Neural cell (in vitro differentiated cells): ENCODE measurements at regions not wholly inside any gene's neighbourhood (a gene's known extent, or its start where the extent isn't known, plus 50 kb on each side); places are given as distances from the start of the nearest gene placed in this dataset.

Source experiments
- H2AFZ ChIP-seq: fragments of 200-600, 300-800 bp; sonication (generic), shearing (Covaris generic); 2 replicates; pipeline ENCODE4 v1.6.0; 2014; ENCODE audit warnings: low read depth, mild to moderate bottlenecking, antibody characterized with exemption, low read length, moderate library complexity
- H3F3A ChIP-seq: fragments of 200-600 bp; shearing (Covaris generic); 2 replicates; pipeline ENCODE4 v1.6.1; 2016; ENCODE audit warnings: mild to moderate bottlenecking, moderate library complexity, mixed read lengths, antibody characterized with exemption, low read length; ENCODE audit not compliant: insufficient read depth, poor library complexity, severe bottlenecking
- H3K27ac ChIP-seq: fragments of 200-600, 300-800 bp; sonication (generic), shearing (Covaris generic); 2 replicates; pipeline ENCODE4 v1.5.1; 2014; ENCODE audit warnings: mild to moderate bottlenecking, low read length, moderate library complexity
- H3K27me3 ChIP-seq: fragments of 300-800, 200-600 bp; sonication (generic), shearing (Covaris generic); 2 replicates; pipeline ENCODE4 v1.6.0; 2014; ENCODE audit warnings: mild to moderate bottlenecking, low read depth, low read length, moderate library complexity; ENCODE audit not compliant: insufficient read depth
- H3K36me3 ChIP-seq: fragments of 300-800, 200-600 bp; sonication (generic), shearing (Covaris generic); 2 replicates; pipeline ENCODE4 v1.5.1; 2014; ENCODE audit warnings: mild to moderate bottlenecking, antibody characterized with exemption, low read length, moderate library complexity; ENCODE audit not compliant: insufficient read depth
- H3K4me2 ChIP-seq: fragments of 300-800, 200-600 bp; sonication (generic), shearing (Covaris generic); 2 replicates; pipeline ENCODE4 v1.6.0; 2014; ENCODE audit warnings: mild to moderate bottlenecking, low read length
- H3K4me3 ChIP-seq: fragments of 300-800, 200-600 bp; sonication (generic), shearing (Covaris generic); 2 replicates; pipeline ENCODE4 v1.5.1; 2014; ENCODE audit warnings: mild to moderate bottlenecking, low read length, moderate library complexity
- H3K79me2 ChIP-seq: fragments of 200-600 bp; shearing (Covaris generic); replicated peaks from 2 replicates; pipeline ENCODE4 v1.6.0; 2014; ENCODE audit warnings: mild to moderate bottlenecking, low read length, moderate library complexity; ENCODE audit not compliant: insufficient read depth
- H3K9ac ChIP-seq: fragments of 300-800, 200-600 bp; sonication (generic), shearing (Covaris generic); 2 replicates; pipeline ENCODE4 v1.6.1; 2016; ENCODE audit warnings: mild to moderate bottlenecking, low read length, mixed read lengths
- H3K9me2 ChIP-seq: fragments of 200-600 bp; shearing (Covaris generic); 2 replicates; pipeline ENCODE4 v1.6.1; 2016; ENCODE audit warnings: mild to moderate bottlenecking, low read length, mixed read lengths; ENCODE audit not compliant: insufficient read depth
- H3K9me3 ChIP-seq: fragments of 200-600, 300-800 bp; sonication (generic), shearing (Covaris generic); 2 replicates; pipeline ENCODE4 v1.6.1; 2016; ENCODE audit warnings: mild to moderate bottlenecking, mixed run types, low read length, moderate library complexity, mixed read lengths
- H4K20me1 ChIP-seq: fragments of 200-600 bp; shearing (Covaris generic); 2 replicates; pipeline ENCODE4 v1.6.1; 2016; ENCODE audit warnings: mild to moderate bottlenecking, mixed run types; ENCODE audit not compliant: insufficient read depth
- CTCF ChIP-seq: fragments of 450-650 bp; IDR thresholded peaks from 2 replicates; pipeline ENCODE4 v1.5.1; 2014; ENCODE audit warnings: antibody characterized with exemption, mild to moderate bottlenecking, moderate library complexity; ENCODE audit not compliant: poor library complexity, severe bottlenecking
- EP300 ChIP-seq: fragments of 450-650 bp; conservative IDR thresholded peaks from 2 replicates; pipeline ENCODE4 v1.6.1; 2014; ENCODE audit warnings: antibody characterized with exemption, mild to moderate bottlenecking, moderate library complexity; ENCODE audit not compliant: poor library complexity, severe bottlenecking
- EZH2 ChIP-seq: fragments of 200-600, 300-800 bp; shearing (Covaris generic), sonication (generic); IDR thresholded peaks from 2 replicates; pipeline ENCODE4 v1.6.1; 2014; ENCODE audit warnings: antibody characterized with exemption, low read length, borderline replicate concordance, mild to moderate bottlenecking; ENCODE audit not compliant: insufficient read depth, poor library complexity, severe bottlenecking
- MXI1 ChIP-seq: fragments of 450-650 bp; conservative IDR thresholded peaks from 2 replicates; pipeline ENCODE4 v1.6.1; 2014; ENCODE audit warnings: antibody characterized with exemption, mild to moderate bottlenecking; ENCODE audit not compliant: poor library complexity, severe bottlenecking
- POLR2AphosphoS5 ChIP-seq: IDR thresholded peaks from 2 replicates; pipeline ENCODE4 v1.6.1; 2012
- RAD21 ChIP-seq: fragments of 450-650 bp; conservative IDR thresholded peaks from 2 replicates; pipeline ENCODE4 v1.6.1; 2014; ENCODE audit warnings: antibody characterized with exemption, mild to moderate bottlenecking, moderate library complexity
- SMC3 ChIP-seq: fragments of 450-650 bp; conservative IDR thresholded peaks from 2 replicates; pipeline ENCODE4 v1.6.1; 2014; ENCODE audit warnings: antibody characterized with exemption, mild to moderate bottlenecking, moderate library complexity; ENCODE audit not compliant: poor library complexity
- TAF1 ChIP-seq: IDR thresholded peaks from 2 replicates; pipeline ENCODE4 v1.6.1; 2012; ENCODE audit warnings: low read depth
- TF ChIP-seq, protein P1 (sequence below): IDR thresholded peaks from 2 replicates; pipeline ENCODE4 v1.6.1; 2012; ENCODE audit warnings: borderline replicate concordance

DNA sequence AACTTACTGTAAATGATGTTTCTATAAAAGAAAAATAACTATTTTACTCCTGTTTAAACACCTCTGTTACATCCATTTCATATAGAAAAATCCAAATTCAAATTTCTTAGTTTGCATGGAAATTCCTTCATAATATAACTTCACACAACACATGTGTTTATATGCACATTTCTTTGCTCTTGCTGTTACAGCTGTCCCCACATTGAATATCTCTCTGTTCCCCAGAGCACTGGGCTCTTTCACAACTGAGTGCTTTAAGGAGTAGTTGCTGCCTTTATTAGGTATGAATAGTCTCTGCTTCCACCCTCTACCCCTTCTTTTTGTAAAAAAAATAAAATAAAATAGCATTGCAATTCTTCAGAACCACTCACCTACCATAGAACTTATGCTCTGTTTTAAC, 287.0 kb downstream of the OLFM3 start:
- Histone ChIP-seq H3K9ac (no peak overlapping the region), H3K9me3 (no peaks in the 10 kb centered on the region), H4K20me1 (no peaks in the 10 kb centered on the region), H3K9me2 (no peaks in the 10 kb centered on the region), H3K4me2 (no peak overlapping the region), H3K27me3 (no peaks in the 10 kb centered on the region), H3K4me3 (no peak overlapping the region), H3K79me2 (no peaks in the 10 kb centered on the region), H3F3A (no peaks in the 10 kb centered on the region), H2AFZ (no peak overlapping the region), H3K27ac (no peak overlapping the region), H3K36me3 (no peaks in the 10 kb centered on the region)
- TF ChIP-seq MXI1 (no peak), EP300 (no peak), RAD21 (no peak), POLR2AphosphoS5 (no peak), CTCF (no peak), EZH2 (no peak), SMC3 (no peak), TAF1 (no peak)
- TF ChIP-seq, protein P1, sequence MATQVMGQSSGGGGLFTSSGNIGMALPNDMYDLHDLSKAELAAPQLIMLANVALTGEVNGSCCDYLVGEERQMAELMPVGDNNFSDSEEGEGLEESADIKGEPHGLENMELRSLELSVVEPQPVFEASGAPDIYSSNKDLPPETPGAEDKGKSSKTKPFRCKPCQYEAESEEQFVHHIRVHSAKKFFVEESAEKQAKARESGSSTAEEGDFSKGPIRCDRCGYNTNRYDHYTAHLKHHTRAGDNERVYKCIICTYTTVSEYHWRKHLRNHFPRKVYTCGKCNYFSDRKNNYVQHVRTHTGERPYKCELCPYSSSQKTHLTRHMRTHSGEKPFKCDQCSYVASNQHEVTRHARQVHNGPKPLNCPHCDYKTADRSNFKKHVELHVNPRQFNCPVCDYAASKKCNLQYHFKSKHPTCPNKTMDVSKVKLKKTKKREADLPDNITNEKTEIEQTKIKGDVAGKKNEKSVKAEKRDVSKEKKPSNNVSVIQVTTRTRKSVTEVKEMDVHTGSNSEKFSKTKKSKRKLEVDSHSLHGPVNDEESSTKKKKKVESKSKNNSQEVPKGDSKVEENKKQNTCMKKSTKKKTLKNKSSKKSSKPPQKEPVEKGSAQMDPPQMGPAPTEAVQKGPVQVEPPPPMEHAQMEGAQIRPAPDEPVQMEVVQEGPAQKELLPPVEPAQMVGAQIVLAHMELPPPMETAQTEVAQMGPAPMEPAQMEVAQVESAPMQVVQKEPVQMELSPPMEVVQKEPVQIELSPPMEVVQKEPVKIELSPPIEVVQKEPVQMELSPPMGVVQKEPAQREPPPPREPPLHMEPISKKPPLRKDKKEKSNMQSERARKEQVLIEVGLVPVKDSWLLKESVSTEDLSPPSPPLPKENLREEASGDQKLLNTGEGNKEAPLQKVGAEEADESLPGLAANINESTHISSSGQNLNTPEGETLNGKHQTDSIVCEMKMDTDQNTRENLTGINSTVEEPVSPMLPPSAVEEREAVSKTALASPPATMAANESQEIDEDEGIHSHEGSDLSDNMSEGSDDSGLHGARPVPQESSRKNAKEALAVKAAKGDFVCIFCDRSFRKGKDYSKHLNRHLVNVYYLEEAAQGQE = no peak

GRCh38 chr1:101713760-101714159, 283.0 kb downstream of the OLFM3 start:
- H3K27me3 ChIP-seq = no peaks in the 10 kb centered on the region
- H4K20me1 ChIP-seq = no peaks in the 10 kb centered on the region
- no peaks in the 10 kb centered on the region for H3K9me3 ChIP-seq
- no peaks in the 10 kb centered on the region for H3K9me2 ChIP-seq
- no peaks in the 10 kb centered on the region for H3K36me3 ChIP-seq
- H2AFZ ChIP-seq = no peak overlapping the region
- TF ChIP-seq, protein P1 = no peak
- TF ChIP-seq TAF1 = no peak
- no peak for TF ChIP-seq RAD21
- no peak for TF ChIP-seq POLR2AphosphoS5
- TF ChIP-seq CTCF = no peak
- no peak for TF ChIP-seq MXI1
- no peak for TF ChIP-seq EP300
- no peak for TF ChIP-seq SMC3
- TF ChIP-seq EZH2 = no peak
- H3K9ac ChIP-seq = no peak overlapping the region
- no peak overlapping the region for H3K4me3 ChIP-seq
- H3K79me2 ChIP-seq = no peaks in the 10 kb centered on the region
- no peak overlapping the region for H3K27ac ChIP-seq
- H3K4me2 ChIP-seq = no peak overlapping the region
- H3F3A ChIP-seq = no peaks in the 10 kb centered on the region
